Heart right ventricle (tissue), 16 donors: ENCODE measurements at regions not wholly inside any gene's neighbourhood (a gene's known extent, or its start where the extent isn't known, plus 50 kb on each side); places are given as distances from the start of the nearest gene placed in this dataset.

Experiments used
- ATAC-seq, 8 donors: fragments of 200-7000 bp; cut with Tn5 transposase; one replicate each; pipeline ENCODE4 v1.9.1; 2020; ENCODE audit warnings: mild to moderate bottlenecking in 8 of 8, moderate library complexity in 8 of 8, moderate number of reproducible peaks in 1 of 8
- DNase-seq, 2 donors: peaks; one replicate each; pipeline ENCODE4 v3.0.0-alpha.2; 2020
- H3K27ac ChIP-seq, 10 donors: fragments of 200-600 bp; sonication (generic) in 2 of 10; one replicate each; pipeline versions ENCODE4 v1.5.0 to v1.8.0; 2020 to 2022; ENCODE audit warnings: mild to moderate bottlenecking in 3 of 10
- H3K27me3 ChIP-seq, 7 donors: fragments of 200-600 bp; one replicate each; pipeline ENCODE4 v1.8.0; 2021 to 2022; ENCODE audit warnings: mild to moderate bottlenecking in 2 of 7
- H3K36me3 ChIP-seq, 9 donors: fragments of 200-600 bp; sonication (generic) in 1 of 9; one replicate each; pipeline versions ENCODE4 v1.5.0 to v1.8.0; 2020 to 2022; ENCODE audit warnings: mild to moderate bottlenecking in 2 of 9
- H3K4me1 ChIP-seq, 9 donors: fragments of 200-600 bp; sonication (generic) in 1 of 9; one replicate each; pipeline versions ENCODE4 v1.5.0 to v1.8.0; 2020 to 2022; ENCODE audit warnings: mild to moderate bottlenecking in 4 of 9
- H3K4me3 ChIP-seq, 10 donors: fragments of 200-600 bp; sonication (generic) in 2 of 10; one replicate each; pipeline versions ENCODE4 v1.5.0 to v1.8.0; 2020 to 2022; ENCODE audit warnings: mild to moderate bottlenecking in 7 of 10, moderate library complexity in 2 of 10
- H3K9me3 ChIP-seq, 11 donors: fragments of 200-600 bp in 10 of 11; sonication (generic) in 2 of 11; one replicate each; pipeline versions ENCODE4 v1.5.0 to v1.8.0; 2013 to 2022; ENCODE audit warnings: mild to moderate bottlenecking in 2 of 11, control low read depth in 1 of 11, moderate library complexity in 1 of 11
- WGBS, 2 donors: extraction: QIAGEN DNeasy Blood & Tissue Kit; methylation state at CpG; one replicate each; pipeline ENCODE4 v1.1.7; 2013; ENCODE audit warnings: inconsistent platforms in 1 of 2; 5-methylcytosine and 5-hydroxymethylcytosine counted together
- intact Hi-C, 10 donors: fragments of 100-400 bp; cut with DNase I; formaldehyde crosslinking; loops; one replicate each; pipeline versions ENCODE4 v1.11.1 to v1.14.2; 2022
- TF ChIP-seq, protein P1 (sequence below), 9 donors: fragments of 200-600 bp; sonication (generic) in 2 of 9; IDR thresholded peaks; one replicate each; pipeline versions ENCODE4 v1.5.0 to v1.8.0; 2021 to 2022; ENCODE audit warnings: antibody characterized with exemption in 9 of 9, mild to moderate bottlenecking in 5 of 9, moderate library complexity in 1 of 9
- donor health status: Arrhythmogenic right ventricular cardiomyopathy.
- donor health status: ischemic (EF 13 %, LVEDD 7.1; RV severe dilation, severe dysfunction).
- donor health status: healthy with polysubstance abuse.
- donor health status: DM: no; HTN: yes; CAD: no.
- donor health status: DM: no; HTN: no; CAD: no.
- donor health status: ischemic (EF 25% LVEDD 6.9; RV normal size, moderate dysfunction).
- donor health status: ischemic (EF 25% LVEDD 5.7; RV mildly dilated, moderate dysfunction).
- donor health status: healthy.
- donor health status: DM: yes; HTN: yes; CAD: no.
- donor health status: Ischemic cardiomyopathy.
- donor health status: ischemic (EF 35%, LVEDD 5.7; RV mildly dilated, moderate dysfunction).
- donor health status: nonischemic (EF 11% LVEDD 7.7; RV severe dilation, severe dysfunction).
- donor health status: DM: yes; HTN: yes; CAD: no.
- donor health status: PGD.
- donor health status: ischemic (EF 29% LVEDD 5.4; RV normal size, mild dysfunction).
- donor health status: nonischemic (EF 23%, LVEDD 6.1; RV moderate dilation, normal function).

DNA sequence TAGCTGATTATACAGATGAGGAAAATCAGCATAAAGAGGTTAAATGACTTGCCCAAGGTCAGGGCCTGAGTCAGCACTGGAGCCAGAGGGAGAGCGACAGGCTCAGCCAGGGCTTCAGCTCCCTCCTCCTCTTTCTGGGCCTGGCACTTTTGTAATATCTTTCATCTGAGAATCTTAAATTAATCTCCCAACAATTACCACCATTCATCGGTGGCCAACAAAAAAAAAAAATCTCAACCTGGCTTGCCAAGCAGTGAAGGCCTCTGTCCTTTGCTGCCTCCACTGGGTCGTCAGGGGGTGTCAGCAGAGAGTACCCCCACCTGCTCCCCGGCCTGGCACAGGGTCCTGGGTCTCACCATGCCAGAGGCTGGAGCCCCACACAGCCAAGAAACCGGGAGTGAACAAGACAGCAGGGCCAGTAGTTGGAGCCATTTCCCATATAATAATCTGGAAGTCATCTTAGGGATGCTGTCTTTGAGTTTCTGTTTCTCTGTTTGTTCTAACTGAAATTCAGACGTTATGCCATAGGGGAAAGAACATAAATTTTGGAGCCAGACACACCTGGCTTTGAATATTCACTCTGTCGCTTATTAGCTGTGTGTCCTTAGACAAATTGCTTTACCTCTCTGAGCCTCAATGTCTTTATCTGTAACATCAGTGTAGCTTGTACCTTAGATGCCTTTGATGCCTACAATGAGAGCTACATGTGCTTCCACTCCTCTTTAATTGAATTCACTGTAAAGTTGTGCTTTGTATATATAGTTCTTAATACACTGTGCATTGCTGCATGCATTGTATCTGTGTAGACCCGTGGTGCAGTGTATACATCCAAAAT lies 299.9 kb upstream of the MSX2 start:
- 73 to 77% methylated on average over 8 of the region's 8 CpGs for WGBS, 2 donors
- Histone ChIP-seq H3K9me3 (no peaks in the 10 kb centered on the region), H3K27ac (no peak overlapping the region), H3K4me1 (peaks cover 0 to 6% (median under 1%) of the 10 kb centered on the region in 9 donors), H3K27me3 (peaks cover 0 to 33% (median 13%) of the 10 kb centered on the region in 7 donors), H3K4me3 (no peak overlapping the region), H3K36me3 (no peaks in the 10 kb centered on the region)
- intact Hi-C loops: loop anchor here in 4 of 10 donors (5.0 to 10.0 kb wide), 3 partner anchors 310 to 513 kb away; no protein-coding TSS in a partner anchor
- TF ChIP-seq, protein P1, sequence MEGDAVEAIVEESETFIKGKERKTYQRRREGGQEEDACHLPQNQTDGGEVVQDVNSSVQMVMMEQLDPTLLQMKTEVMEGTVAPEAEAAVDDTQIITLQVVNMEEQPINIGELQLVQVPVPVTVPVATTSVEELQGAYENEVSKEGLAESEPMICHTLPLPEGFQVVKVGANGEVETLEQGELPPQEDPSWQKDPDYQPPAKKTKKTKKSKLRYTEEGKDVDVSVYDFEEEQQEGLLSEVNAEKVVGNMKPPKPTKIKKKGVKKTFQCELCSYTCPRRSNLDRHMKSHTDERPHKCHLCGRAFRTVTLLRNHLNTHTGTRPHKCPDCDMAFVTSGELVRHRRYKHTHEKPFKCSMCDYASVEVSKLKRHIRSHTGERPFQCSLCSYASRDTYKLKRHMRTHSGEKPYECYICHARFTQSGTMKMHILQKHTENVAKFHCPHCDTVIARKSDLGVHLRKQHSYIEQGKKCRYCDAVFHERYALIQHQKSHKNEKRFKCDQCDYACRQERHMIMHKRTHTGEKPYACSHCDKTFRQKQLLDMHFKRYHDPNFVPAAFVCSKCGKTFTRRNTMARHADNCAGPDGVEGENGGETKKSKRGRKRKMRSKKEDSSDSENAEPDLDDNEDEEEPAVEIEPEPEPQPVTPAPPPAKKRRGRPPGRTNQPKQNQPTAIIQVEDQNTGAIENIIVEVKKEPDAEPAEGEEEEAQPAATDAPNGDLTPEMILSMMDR (IDR thresholded peaks at IDR 0.05): no peak
- no peak for ATAC-seq
- no peak for DNase-seq

DNA sequence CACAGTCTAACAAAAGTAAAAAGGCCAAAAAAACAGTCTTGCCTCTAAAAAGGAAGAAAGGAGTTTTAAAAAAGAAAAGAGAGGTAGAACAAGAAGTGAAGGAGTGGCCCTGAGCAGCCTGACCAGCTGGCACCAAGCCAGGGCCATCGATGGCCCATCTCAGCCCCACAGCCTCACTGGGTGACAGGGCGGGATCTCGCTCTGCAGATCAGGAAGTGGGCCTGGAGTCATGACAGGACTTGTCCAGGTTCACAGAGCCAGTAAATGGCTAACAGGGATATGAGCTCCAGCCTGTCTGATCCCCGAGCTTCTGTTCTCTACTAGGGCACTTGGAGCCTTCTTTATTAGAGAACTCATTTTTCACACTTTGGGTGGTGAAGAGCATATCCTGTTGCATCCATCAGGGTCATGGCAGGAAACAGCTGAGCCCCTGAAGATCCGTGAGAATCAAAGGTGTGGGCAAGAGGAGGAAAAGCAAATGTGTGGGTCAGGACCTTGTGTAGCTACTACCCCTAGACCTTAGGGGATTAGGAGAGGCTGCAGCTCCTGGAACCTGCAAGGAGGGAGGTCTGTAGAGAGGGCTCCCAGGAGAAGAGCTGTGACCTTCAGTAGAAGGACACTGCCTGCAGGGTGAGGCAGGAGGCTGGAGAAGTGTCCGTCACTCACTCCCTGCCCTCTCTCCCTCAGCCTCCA lies 299.0 kb upstream of the MSX2 start:
- no peaks in the 10 kb centered on the region for H3K9me3 ChIP-seq
- H3K27ac ChIP-seq: no peak overlapping the region
- H3K36me3 ChIP-seq: no peaks in the 10 kb centered on the region
- WGBS, 2 donors: 27 to 29% methylated on average over 6 of the region's 6 CpGs
- TF ChIP-seq, protein P1 (IDR thresholded peaks at IDR 0.05): no peak
- H3K4me3 ChIP-seq: no peak overlapping the region
- peaks cover 0 to 25% (median 11%) of the 10 kb centered on the region in 7 donors for H3K27me3 ChIP-seq
- DNase-seq (no peak), ATAC-seq (peak in 2 of 8 donors; percentile 31 to 42)
- H3K4me1 ChIP-seq: peaks cover 0 to 6% (median 0%) of the 10 kb centered on the region in 9 donors
- intact Hi-C loops: loop anchor here in 2 of 10 donors (5.0 to 10.0 kb wide), 2 partner anchors 309 to 512 kb away; no protein-coding TSS in a partner anchor

DNA sequence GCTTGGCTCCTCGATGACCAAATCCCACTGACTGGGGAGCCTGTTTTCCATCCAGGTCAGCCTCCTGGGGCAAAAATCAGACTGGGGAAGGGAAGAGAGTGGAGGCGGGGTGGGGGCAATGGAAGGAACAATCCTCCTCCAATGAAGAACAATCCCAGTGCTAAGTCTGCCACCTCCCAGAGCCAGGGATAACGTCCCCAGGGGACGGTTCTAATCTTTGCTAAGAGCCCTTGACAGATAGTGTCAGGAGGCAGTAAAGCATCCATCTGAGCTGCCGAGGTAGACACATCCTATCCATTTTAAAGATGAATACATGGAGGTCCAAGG lies 298.5 kb upstream of the MSX2 start:
- intact Hi-C loops: loop anchor here in 2 of 10 donors (5.0 to 10.0 kb wide), 2 partner anchors 309 to 511 kb away; no protein-coding TSS in a partner anchor
- Histone ChIP-seq H3K4me3 (no peak overlapping the region), H3K27me3 (peaks cover 0 to 23% (median 8%) of the 10 kb centered on the region in 7 donors), H3K9me3 (no peaks in the 10 kb centered on the region), H3K27ac (no peak overlapping the region), H3K4me1 (peaks cover 0 to 6% (median 0%) of the 10 kb centered on the region in 9 donors), H3K36me3 (no peaks in the 10 kb centered on the region)
- TF ChIP-seq, protein P1 (IDR thresholded peaks at IDR 0.05): no peak
- 19 to 20% methylated on average over 5 of the region's 5 CpGs for WGBS, 2 donors
- no peak for DNase-seq
- no peak for ATAC-seq

DNA sequence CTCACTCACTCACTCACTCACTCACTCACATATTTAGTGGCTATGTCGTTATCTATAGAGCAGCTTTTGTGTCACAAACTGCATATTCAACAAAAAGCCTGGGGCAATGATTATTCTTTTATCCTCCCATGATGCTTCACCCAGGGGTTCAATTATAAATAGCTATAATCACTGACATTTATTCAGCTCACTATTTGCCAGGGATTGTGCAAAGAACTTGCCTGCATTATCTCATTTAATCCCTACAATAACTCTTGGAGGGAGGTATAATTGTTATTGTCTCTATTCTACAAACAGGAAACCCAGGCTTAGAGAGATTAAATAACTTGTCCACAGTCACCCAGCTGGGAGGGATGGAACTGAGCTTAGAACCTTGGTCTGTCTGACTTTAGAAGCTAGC lies 298.0 kb upstream of the MSX2 start:
- WGBS, 2 donors: 75 to 81% methylated on average over 1 of the region's 1 CpG
- TF ChIP-seq, protein P1 (IDR thresholded peaks at IDR 0.05): no peak
- no peak for ATAC-seq

More for the DNA sequence above, 298.0 kb upstream of the MSX2 start:
- no peak overlapping the region for H3K4me3 ChIP-seq
- no peak overlapping the region for H3K27ac ChIP-seq
- peaks cover 0 to 23% (median 6%) of the 10 kb centered on the region in 7 donors for H3K27me3 ChIP-seq
- no peaks in the 10 kb centered on the region for H3K36me3 ChIP-seq
- DNase-seq: no peak
- intact Hi-C loops: loop anchor here in 2 of 10 donors (5.0 to 10.0 kb wide), 2 partner anchors 308 to 511 kb away; no protein-coding TSS in a partner anchor
- H3K4me1 ChIP-seq: peaks cover 0 to 6% (median 0%) of the 10 kb centered on the region in 9 donors
- no peaks in the 10 kb centered on the region for H3K9me3 ChIP-seq
